ENCODE measurements at regions not wholly inside any gene's neighbourhood (a gene's known extent, or its start where the extent isn't known, plus 50 kb on each side); places are given as distances from the start of the nearest gene placed in this dataset.
"Not testable (repeated sequence)": the region's sequence is repeated elsewhere in the genome, so short reads cannot be mapped to it uniquely, and the experiment has no call there.

- in situ Hi-C loops (cut with MboI; ENCODE audit: low sequenced_read_pairs, unreplicated experiment): no loop called here
- DNase-seq (ENCODE audit: low spot score): no peak
- TF ChIP-seq, protein P1, sequence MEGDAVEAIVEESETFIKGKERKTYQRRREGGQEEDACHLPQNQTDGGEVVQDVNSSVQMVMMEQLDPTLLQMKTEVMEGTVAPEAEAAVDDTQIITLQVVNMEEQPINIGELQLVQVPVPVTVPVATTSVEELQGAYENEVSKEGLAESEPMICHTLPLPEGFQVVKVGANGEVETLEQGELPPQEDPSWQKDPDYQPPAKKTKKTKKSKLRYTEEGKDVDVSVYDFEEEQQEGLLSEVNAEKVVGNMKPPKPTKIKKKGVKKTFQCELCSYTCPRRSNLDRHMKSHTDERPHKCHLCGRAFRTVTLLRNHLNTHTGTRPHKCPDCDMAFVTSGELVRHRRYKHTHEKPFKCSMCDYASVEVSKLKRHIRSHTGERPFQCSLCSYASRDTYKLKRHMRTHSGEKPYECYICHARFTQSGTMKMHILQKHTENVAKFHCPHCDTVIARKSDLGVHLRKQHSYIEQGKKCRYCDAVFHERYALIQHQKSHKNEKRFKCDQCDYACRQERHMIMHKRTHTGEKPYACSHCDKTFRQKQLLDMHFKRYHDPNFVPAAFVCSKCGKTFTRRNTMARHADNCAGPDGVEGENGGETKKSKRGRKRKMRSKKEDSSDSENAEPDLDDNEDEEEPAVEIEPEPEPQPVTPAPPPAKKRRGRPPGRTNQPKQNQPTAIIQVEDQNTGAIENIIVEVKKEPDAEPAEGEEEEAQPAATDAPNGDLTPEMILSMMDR (IDR thresholded peaks at IDR 0.05; ENCODE audit: borderline replicate concordance, control extremely low read depth, extremely low read depth, insufficient read depth, missing control alignments): no peak
Measured at GRCh38 chr20:48019496-48019895, 234.2 kb upstream of the SULF2 start.

GRCh38 chr20:48018851-48019250, 233.6 kb upstream of the SULF2 start:
- DNase-seq (ENCODE audit: low spot score); in situ Hi-C loops (cut with MboI; ENCODE audit: low sequenced_read_pairs, unreplicated experiment): not testable (repeated sequence)

- in situ Hi-C loops (cut with MboI; ENCODE audit: low sequenced_read_pairs, unreplicated experiment): no loop called here
Measured at GRCh38 chr20:48017992-48018391, 232.7 kb upstream of the SULF2 start.

DNA sequence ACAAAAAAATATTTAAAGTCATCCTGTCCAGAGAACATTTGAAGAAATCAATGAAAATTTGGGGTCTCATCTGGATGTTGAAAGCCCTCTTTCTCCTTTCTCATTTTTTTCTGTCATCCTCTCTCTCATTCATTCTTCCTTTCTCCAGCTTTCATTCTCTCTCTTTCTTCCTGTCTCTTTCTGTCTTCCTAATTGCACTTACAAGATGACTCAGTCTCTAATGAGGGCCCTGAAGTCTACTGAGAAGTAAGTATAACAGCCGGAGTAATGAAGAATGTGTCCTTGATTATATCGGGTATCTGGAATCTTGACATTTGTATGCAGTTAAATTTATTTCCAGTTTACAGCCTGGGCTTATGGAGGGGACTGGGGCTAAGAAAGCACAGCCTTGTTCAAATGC, 232.2 kb upstream of the SULF2 start:
- TF ChIP-seq, protein P1 (IDR thresholded peaks at IDR 0.05; ENCODE audit: borderline replicate concordance, control extremely low read depth, extremely low read depth, insufficient read depth, missing control alignments): no peak
- in situ Hi-C loops (cut with MboI; ENCODE audit: low sequenced_read_pairs, unreplicated experiment): no loop called here
- DNase-seq (ENCODE audit: low spot score): no peak

More at GRCh38 chr20:48017992-48018391, 232.7 kb upstream of the SULF2 start:
- DNase-seq (ENCODE audit: low spot score): no peak
- TF ChIP-seq, protein P1 (IDR thresholded peaks at IDR 0.05; ENCODE audit: borderline replicate concordance, control extremely low read depth, extremely low read depth, insufficient read depth, missing control alignments): no peak

- TF ChIP-seq, protein P1 (IDR thresholded peaks at IDR 0.05; ENCODE audit: borderline replicate concordance, control extremely low read depth, extremely low read depth, insufficient read depth, missing control alignments): no peak
- in situ Hi-C loops (cut with MboI; ENCODE audit: low sequenced_read_pairs, unreplicated experiment): no loop called here
- DNase-seq (ENCODE audit: low spot score): no peak
Measured at GRCh38 chr20:48015943-48016723, 230.9 kb upstream of the SULF2 start.

DNA sequence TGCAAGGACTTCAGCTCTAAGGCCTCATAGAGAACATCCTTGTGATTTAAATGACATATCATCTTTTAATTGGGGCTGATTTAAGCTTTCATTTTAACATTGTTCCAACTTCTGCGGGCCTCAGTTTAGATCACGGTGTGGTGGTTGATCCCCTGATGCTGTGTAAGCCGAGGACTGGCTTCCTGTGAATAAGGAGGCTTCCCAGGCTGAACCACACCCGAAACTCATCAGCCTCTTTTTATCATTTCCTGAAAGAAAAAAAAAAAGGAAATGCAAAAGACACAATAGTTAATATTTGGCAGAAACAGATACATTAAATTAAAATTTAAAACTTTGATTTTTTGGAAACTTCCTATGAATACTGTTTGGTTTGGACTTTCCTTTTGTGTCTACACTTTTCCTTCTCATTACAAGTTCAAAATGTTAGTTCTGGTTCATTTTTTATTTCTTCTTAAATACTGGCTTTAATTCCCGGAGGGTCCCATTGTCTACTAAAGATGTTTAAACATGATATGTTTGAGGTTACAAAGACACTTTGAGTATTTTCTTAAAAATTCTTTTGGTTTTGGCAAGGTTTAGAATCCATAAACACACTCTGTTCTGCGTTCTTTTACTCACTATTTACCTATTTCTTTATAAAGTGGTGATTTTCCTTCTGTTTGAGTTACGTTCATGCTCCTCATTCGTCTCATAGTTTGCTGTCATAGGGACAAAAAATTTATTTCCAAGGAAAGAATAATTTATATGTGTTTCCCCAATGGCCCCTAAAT, 230.0 kb upstream of the SULF2 start:
- in situ Hi-C loops (cut with MboI; ENCODE audit: low sequenced_read_pairs, unreplicated experiment): no loop called here

More for the DNA sequence above, 230.0 kb upstream of the SULF2 start:
- no peak for DNase-seq (ENCODE audit: low spot score)
- TF ChIP-seq, protein P1 (IDR thresholded peaks at IDR 0.05; ENCODE audit: borderline replicate concordance, control extremely low read depth, extremely low read depth, insufficient read depth, missing control alignments): no peak
